ENCODE measurements at regions not wholly inside any gene's neighbourhood (a gene's known extent, or its start where the extent isn't known, plus 50 kb on each side); places are given as distances from the start of the nearest gene placed in this dataset.

DNA sequence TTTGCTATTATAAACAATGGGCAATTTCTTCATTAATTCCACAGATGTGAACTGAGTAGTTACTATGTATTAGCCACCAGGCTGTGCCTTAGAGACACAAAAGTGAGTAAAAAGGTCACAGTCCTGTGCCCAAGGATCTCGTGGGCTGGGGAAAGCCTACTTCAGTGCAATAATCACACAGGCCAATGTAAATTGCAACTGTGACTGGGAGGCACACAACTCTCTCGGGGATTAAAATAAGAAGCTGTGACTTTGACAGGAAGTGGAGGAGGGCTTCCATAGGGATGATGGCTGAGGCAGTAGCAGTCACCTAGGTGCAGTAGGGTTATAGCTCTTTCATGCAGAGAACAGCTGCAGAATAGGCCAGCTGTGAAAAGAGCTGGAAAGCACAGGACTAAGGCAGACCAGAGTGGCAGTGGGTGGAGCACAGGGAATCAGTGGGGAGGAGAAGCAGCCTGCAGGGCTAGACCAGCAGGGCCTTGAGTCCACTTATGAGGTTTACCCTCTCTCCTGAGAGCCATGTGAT lies 121.9 kb downstream of the MAB21L3 start:
- no peak for DNase-seq

DNA sequence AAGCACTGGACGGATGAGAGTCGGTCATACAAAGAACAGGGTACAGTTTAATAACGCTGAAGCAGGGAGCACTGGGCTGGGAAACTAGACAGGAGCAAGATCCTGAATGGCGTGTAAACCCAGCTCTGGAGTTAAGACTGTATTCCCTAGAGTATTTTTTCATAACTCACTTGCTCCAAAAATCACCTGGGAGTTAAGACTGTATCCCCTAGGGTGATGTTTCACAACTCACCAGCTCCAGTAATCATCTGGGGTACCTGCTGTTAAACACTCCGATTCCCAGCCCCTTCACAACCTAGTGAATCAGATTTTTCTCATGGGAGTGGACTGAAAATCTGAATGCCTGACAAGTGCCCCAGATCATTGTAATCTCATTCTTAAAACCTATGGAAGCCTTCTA lies 123.2 kb downstream of the MAB21L3 start:
- DNase-seq, result no peak

DNA sequence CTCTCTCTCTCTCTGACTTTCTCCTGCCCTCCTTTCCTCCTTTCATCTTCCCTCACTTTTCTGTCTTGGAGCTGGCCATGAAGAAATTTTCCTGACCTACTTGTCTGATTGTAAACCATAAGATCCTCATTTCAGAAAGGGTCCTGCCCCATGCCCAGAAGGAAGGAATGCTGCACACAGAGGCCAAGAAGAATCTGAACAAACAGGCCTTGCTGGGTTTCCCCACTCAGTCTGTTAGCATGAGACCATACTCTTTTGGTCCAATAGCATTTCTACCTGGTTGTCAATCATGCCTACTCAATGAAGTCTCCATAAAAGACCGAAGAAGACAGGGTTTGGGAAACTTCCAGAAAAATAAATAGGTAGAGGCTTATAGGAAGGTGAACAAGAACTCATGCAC lies 128.7 kb downstream of the MAB21L3 start:
- no peak for DNase-seq

DNA sequence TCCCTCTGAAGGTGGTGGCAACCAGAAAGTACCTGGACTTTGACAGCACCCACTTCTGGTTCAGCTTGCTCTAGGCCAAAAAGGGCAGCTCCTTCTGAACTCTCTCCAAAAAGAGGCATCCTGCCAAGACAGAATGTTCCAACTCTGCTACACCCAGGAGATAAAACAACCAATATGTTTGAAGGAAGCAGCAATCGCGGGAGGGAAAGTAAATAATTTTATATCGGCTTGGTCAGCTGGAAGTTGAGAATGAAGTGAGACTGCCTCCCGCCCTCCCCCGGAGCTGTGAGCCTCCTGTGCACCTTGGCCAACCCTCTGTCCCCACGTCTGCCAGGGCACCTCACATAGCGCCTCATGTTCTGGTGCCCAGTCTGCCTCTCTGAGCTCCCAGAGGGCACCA lies 130.3 kb upstream of the ATP1A1 start:
- no peak for DNase-seq

DNA sequence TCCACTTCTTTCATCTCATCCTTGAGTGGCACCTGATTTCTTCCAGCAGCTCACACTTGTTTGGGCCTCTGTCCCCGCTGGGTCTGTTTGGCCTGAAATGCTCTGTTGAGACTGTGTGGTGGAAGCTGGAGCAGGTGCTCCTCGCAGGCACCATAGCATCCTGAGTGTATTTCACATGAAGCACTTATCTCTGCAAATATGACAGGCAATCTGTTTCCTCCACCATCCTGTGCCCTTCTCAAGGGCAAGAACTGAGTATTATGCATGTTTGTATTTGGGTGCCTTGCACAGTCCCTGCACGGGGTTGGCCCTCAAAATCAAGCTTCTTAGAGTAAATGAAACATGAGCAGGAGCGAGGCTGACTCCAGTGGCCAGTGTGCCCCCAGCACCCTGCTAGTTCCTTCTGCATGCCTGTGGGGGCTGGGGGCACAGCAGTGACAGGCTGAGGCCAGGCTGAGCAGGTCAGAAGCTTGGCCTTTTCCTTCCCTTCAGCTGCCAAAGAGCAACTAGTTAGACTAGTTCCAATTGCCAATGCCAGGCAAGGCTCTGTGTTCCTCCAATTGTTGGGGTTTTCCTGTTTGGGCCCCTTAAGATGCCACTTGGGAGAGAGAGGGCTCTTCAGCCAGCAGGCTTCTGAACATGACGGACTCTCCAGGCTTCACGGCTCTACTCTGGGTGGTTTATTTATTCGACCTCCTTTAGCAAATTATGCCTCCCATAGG lies 129.6 kb upstream of the ATP1A1 start:
- no peak for DNase-seq

DNA sequence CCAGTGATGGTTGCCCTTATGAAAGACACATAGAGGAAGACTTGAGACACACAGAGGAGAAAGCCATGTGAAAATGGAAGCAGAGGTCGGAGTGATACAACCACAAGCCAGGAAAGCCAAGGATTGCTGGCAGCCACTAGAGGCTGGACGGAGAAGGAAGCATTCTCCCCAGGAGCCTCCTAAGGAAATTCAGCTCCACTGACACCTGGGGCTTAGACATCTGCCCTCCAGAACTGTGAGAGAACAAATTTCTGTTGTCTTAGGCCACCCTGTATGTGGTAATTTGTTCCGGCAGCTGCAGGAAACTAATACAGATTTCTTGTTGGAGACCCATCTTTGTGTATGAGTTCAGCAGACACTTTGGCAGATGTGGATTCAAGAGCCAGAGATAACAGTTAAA lies 126.9 kb upstream of the ATP1A1 start:
- no peak for DNase-seq

DNA sequence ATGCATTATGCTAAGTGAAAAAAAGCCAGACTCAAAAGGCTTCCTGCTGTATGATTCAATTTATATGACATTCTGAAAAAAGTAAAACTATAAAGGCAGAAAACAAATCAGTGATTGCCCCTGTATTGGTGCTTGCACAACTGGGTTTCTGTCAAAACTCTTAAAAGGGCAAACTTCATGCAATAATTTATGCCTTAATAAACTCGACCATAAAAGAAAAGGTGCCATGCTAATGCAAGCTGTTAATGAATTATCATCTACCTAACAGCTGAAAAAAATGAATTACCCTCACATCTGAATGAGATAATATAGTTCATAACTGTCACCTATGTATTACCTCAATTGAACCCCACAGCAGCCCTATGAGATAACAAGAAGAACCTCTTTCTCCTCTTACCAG lies 120.8 kb upstream of the ATP1A1 start:
- DNase-seq, result no peak

DNA sequence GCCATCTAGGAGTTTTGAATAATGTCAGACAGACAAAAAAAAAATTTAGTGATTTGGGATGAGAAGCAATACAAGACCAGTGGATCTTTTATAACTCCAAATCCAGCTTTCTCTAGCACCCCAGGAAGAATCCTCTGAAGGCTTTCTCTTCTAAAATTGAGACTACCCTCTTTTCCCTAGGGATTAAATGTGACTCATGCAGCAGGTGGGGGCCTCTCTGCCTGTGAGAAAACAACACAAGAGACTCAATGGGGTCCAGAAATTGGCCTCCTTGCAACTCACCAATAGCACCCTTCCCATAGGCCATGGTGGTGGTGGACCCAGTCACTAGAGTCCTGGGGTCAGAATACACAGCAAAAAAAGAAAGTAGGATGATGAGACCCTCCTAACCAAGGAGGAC lies 120.3 kb upstream of the ATP1A1 start:
- DNase-seq, result no peak

DNA sequence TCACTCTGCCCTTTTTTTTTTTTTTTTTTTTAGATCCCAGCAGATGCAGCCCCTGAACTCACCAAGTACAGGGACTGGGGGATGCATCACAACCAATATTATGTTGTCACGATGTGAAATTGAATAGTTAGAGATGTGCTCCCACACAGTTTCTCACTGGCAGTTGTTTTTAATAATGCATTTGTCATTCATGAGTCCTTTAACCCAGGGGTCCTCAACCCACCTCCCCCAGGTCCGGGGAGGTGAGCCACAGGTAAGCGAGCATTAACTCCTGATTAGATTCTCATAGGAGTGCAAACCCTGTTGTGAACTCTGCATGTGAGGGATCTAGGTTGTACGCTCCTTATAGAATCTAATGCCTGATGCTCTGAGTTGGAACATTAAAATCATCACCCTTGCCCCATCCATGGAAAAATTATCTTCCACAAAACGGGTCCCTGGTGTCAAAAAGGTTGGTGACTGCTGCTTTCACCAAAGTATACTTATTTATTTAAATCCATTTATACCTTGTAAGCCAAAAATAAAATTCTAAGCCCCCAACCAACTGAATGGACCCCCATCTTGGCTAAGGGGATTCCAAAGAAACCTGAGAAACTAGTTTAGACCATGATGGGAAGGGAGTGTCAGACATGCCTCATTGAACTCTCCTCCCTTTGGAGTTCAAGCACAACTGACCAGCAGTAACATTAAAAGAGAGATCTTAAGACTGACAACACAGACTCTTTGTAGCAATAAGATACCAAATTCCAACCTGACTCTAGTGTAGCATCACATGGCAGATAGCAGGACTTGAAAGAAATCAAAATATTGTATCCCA lies 119.3 kb upstream of the ATP1A1 start:
- no peak for DNase-seq

DNA sequence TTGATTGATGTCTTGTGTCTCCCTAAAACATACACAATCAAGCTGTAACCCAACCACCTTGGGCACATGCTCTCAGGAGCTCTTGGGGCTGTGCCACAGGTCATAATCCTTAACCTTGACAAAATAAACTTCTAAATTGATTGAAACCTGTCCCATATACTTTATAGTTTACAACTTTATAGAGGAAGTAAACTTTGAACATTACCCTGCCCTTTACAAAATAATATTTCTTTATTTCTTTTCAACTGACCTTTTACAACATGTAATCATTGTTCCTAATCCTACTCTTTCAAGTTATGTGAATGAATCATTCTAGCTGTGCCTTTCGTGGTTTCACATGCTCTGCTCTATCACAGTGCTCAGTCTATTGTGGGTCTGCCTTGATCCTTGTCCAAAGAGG lies 118.3 kb upstream of the ATP1A1 start:
- no peak for DNase-seq

DNA sequence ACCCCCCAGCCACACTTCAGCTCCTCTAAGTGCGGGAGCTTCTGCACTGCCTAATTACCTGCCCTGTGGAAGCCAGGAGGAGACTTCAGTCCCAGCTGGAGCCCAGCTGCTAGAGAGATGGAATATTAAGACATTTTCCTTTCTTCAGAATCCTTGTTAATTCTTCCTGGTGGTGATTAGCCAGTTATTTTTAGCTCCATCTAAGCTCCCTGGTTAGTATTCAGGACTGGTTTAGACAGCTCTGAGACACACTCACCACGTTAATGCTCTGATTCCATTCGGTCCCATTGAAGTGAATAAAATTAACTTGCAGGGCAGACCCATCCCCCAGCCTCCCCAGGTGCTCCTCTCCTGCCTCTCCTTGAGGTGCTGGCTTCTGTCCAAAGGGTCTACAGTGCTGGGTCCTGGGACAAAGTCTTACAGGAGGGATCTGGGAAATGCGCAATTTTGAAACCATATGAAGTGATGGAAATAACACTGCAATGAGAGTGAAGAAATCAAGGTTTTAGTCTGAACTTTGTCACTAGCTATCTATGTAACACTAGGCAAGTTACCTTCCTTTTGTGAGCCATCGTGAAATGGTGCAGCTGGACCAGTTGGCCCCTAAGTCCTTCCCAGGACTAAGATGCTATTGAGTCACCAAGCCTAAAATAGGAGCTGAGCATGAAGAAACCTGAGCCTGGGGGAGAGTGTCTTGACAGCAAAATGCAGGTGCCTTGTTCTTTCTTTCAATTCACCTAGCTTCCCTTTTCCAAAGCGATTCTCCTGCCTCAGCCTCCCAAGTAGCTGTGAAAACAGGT lies 117.4 kb upstream of the ATP1A1 start:
- DNase-seq, result no peak

DNA sequence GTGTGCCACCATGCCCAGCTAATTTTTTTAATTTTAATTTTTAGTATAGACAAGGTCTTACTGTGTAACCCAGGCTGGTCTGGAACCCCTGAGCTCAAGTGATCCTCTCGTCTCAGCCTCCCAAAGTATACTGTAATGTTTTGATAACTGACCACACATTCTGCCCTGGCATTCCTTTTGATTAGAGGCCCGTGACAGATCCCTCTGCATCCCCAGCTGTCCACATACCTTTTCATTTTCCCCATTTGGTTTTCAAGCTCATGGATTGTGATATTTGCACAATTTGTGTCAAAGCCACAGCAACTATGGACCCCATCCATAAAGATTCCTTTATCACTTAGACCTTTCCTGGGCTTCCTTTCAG lies 116.8 kb upstream of the ATP1A1 start:
- no peak for DNase-seq

DNA sequence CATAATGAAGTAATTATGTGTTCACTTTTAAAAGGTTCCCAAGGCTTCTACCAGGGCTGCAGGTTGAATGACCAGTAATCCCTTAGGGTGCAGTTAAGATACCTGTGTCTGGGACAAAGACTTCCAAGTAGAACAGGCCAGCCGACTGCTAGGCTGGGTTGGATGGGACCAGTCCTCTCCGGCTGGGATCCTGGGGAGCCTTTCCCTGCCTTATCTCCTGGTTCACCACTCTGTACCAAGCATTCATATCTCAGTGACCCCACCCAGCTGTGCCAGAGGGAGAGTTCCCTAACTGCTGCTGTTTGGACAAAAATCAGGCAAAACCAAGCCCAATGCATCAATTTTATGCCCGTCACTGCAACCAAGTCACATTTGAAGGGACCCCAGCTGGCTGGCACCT lies 116.2 kb upstream of the ATP1A1 start:
- no peak for DNase-seq

DNA sequence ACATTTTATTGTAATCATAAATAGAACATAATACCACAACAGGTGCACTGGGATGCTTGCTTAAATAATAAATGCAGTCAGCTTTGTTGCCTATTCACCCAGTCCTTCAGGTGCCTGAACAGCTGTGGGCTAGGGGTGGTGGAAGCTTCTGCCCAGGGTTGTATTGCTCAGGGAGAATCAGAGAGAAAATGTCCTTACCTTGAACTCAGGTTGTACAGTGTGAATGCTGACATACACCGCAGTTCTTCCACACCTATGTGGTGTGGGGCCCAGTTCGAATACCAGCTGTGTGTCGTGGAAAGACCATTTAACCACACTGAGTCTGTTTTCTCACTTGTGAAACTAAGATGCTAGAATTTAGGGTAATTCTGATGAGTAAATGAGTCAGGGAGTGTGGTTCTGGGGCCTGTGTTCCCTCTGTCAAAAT lies 115.7 kb upstream of the ATP1A1 start:
- no peak for DNase-seq

DNA sequence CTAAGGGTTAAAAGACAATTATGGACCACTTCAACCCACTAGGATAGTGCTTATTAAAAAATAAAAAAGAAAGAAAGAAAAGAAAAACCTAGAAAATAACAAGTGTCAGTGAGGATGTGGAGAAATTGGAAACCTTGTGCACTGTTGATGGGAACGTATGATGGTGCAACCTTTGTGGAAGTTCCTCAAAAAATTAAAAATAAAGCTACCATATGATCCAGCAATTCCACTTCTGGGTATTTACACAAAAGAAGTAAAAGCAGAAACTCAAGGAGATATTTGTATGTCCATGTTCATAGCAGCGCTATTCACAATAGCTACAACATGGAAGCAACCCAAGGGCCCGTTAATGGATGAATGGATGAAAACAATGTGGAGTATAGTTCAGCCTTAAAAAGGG lies 115.2 kb upstream of the ATP1A1 start:
- no peak for DNase-seq

DNA sequence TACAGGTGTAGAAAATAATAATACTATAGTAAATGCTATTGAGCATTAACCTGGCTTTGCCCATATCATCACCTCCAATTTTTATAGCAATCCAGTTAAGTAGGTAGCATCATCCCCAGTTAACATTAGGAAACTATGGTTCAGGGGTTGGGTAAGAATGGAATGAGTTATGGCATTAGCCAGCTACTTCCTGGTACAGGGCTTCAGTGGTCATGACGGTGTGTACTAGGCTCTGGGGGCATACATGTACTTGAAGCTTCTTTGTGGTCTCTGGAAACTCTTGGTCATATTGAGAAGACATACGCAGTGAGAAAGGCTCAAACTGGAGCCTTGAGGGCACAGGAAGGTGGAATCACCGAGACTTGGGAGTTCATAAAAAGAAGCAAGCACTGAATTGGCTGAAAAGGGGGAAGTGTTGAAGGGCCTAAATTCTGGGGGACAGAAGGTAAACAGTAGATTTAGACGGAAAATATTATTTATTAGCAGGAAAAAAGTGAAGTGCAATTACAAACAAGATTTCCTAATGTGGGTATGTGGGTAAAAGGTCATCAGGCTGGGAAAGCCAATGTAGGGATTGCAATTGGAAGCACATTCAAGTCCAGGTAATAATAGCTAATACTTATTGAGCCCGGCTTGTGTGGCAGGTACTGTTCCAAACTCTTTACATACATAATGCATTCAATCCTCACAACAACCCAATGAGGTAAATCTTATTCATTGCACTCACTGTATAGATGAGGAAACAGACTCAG lies 114.2 kb upstream of the ATP1A1 start:
- DNase-seq, result no peak

DNA sequence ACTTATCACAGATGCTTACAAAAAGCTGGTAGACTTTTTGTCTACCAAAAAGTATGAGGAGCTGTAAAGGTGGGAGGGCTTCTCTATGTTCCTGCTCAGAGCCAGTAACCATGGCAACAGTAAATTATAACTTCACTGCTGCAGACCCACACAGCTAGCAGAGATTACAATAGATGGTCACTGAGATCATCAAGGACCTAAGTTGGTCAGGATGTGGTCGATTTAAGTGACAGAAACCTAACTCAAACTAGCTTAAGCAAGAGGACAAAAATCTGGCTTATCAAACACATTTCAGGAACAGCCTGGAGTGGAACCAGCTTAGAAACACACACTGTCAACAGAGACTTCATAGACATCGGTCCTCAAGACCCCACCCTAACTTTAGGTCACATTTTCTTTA lies 113.4 kb upstream of the ATP1A1 start:
- no peak for DNase-seq

DNA sequence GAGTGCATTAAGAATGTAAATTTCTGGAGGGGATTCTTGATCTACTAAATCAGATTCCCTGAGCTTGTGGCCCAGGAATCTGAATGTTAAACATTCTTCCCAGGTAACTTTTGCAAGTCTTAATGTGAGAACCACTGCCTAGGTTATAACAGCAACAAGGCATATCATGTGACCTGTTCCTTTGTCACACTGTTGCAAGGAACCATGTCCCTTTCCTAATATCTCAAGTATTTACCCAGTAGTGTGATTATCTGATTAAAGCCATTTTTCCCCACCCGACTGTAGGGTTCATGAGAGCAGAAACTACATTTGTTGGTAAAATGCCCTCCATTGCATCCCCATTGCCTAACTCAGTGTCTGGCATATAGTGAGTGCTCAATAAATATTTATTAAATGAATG lies 112.9 kb upstream of the ATP1A1 start:
- no peak for DNase-seq

DNA sequence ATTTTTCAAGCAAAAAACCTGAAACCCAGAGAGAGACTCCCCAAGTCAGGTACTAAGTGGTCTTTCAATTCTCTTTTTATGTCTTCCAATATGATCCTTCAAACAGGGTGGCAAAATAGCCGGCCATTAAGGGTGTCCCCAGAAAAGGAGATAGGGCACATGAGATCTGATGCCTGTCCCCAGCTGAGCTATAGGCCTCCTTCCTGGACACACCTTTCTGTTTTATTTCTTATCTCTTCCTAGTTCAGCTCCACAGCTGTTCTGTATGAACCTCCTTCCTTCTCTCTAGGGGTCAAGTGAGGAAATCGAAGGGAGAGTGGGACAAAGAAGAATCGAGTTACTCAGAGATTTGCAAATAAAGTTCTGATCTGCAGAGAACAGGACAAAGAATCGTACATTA lies 112.4 kb upstream of the ATP1A1 start:
- no peak for DNase-seq

DNA sequence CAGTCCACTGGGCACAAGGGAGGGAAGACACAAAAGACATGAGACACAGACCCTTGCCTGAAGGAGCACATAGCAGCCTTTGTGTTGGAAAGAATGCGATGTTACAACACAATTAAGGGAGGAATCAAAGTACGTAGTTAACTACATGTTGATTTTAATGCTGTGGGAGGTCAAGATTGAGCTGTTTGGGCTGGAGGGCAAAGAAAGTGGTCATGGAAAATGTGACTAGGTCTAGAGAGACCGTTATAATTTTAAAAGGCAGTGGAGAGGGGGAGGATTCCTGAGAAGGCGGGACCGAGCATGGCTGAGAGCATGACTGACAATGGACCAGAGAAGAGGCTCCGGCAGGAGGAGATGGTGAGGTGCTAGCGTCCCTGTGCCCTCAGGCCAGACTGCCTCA lies 111.8 kb upstream of the ATP1A1 start:
- DNase-seq, result no peak

DNA sequence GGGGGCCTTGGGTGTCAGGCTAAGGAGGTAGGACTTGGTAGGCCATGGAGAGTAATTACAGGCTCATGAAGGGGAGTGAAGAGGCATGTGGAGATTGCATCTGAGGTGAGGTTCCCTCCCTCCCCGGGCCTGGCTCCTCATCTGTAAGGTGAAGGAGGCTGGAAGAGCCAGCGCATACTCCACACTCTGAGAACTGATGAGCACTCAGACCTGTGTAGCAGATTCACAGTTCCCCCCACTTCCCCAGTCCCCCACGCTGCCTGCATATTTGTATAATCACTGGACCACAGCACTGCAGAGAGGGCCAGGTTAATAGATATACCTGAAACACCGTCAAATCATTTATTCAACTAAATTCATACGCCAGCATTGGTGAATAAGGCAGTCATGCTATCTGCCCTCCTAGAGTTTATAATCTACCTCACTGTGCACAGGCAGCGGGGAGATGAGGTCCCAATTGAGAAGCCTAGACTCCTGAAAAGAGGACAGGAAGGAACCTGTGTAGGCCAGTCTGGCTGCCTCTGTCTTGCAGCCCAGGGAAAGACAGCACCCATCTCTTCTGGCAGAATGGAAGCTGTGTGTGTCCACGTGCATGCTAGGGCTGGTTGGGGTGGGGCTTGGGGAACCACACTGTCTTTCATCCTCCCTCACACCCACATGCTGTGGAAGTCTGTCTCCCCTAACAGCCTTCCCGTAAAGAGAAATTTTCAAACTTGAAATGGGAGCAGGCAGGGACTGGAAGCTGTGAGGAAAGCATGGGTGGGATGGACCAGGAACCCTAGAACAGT lies 110.6 kb upstream of the ATP1A1 start:
- no peak for DNase-seq

DNA sequence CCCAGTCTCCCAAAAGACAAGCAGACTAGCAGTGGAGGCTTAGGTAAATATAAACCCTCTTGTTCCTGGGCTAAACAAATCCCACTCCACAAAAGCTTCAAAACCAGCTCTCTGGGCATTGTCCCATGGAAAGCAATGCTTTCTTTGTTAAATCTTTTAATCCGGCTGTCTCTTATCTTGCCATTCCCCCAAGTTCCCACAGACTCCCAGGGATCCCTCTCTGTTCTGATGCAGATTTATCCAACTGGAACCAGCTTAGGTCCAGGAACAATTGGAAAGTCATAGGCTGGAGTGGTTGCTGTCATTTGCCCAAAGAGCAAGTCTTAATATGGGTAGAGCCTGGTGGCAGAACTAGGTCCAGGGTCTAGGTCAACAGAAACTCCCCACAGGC lies 110.1 kb upstream of the ATP1A1 start:
- no peak for DNase-seq

All from T1000 (cell line).